HUES6 (cell line): ENCODE measurements at regions not wholly inside any gene's neighbourhood (a gene's known extent, or its start where the extent isn't known, plus 50 kb on each side); places are given as distances from the start of the nearest gene placed in this dataset.
A peak's percentile ranks its signal among the peaks of the same experiment; 100 is the strongest.

Experiments used
- H3K27ac ChIP-seq: 2 replicates; pipeline ENCODE4 v1.7.0; 2013; ENCODE audit warnings: low read depth, mild to moderate bottlenecking, low read length, inconsistent platforms
- H3K27me3 ChIP-seq: 2 replicates; pipeline ENCODE4 v1.6.1; 2013; ENCODE audit warnings: low read length; ENCODE audit not compliant: control insufficient read depth, insufficient read depth
- H3K36me3 ChIP-seq: 2 replicates; pipeline ENCODE4 v1.6.1; 2013; ENCODE audit warnings: low read length; ENCODE audit not compliant: control insufficient read depth, insufficient read depth
- H3K4me1 ChIP-seq: 2 replicates; pipeline ENCODE4 v1.6.1; 2013; ENCODE audit warnings: low read length; ENCODE audit not compliant: control insufficient read depth, insufficient read depth
- H3K4me3 ChIP-seq: 2 replicates; pipeline ENCODE4 v1.5.1; 2013; ENCODE audit warnings: low read depth, low read length
- H3K9ac ChIP-seq: one replicate; pipeline ENCODE4 v1.6.1; 2013; ENCODE audit warnings: mild to moderate bottlenecking, low read length
- H3K9me3 ChIP-seq: 2 replicates; pipeline ENCODE4 v1.6.1; 2013; ENCODE audit warnings: low read depth, low read length; ENCODE audit not compliant: control insufficient read depth, insufficient read depth

GRCh38 chr7:1364068-1364905 is 95.0 kb downstream of the MICALL2 start:
- Histone ChIP-seq H3K27ac (no peak overlapping the region), H3K36me3 (no peaks in the 10 kb centered on the region), H3K27me3 (peaks cover 27% of the 10 kb centered on the region), H3K4me3 (no peak overlapping the region), H3K9me3 (peaks cover 4% of the 10 kb centered on the region), H3K4me1 (peaks cover 11% of the 10 kb centered on the region; the same call in 1 of the 2 replicates), H3K9ac (no peak overlapping the region)

GRCh38 chr7:1364906-1365570 is 94.2 kb downstream of the MICALL2 start:
- peaks cover 4% of the 10 kb centered on the region for H3K9me3 ChIP-seq
- peaks cover 32% of the 10 kb centered on the region for H3K27me3 ChIP-seq
- H3K27ac ChIP-seq: no peak overlapping the region
- no peaks in the 10 kb centered on the region for H3K36me3 ChIP-seq
- no peak overlapping the region for H3K9ac ChIP-seq
- peaks cover 15% of the 10 kb centered on the region for H3K4me1 ChIP-seq
- H3K4me3 ChIP-seq: no peak overlapping the region

GRCh38 chr7:1365846-1366245 is 93.4 kb downstream of the MICALL2 start:
- H3K4me1 ChIP-seq: peaks cover 15% of the 10 kb centered on the region
- no peak overlapping the region for H3K4me3 ChIP-seq
- peaks cover 40% of the 10 kb centered on the region for H3K27me3 ChIP-seq
- no peak overlapping the region for H3K27ac ChIP-seq
- no peak overlapping the region for H3K9ac ChIP-seq
- H3K36me3 ChIP-seq: no peaks in the 10 kb centered on the region
- peaks cover 4% of the 10 kb centered on the region for H3K9me3 ChIP-seq

GRCh38 chr7:1366801-1367405 is 92.4 kb downstream of the MICALL2 start:
- Histone ChIP-seq H3K9ac (no peak overlapping the region), H3K27ac (no peak overlapping the region), H3K27me3 (peaks cover 45% of the 10 kb centered on the region), H3K9me3 (peaks cover 4% of the 10 kb centered on the region), H3K4me1 (peaks cover 15% of the 10 kb centered on the region), H3K4me3 (no peak overlapping the region), H3K36me3 (no peaks in the 10 kb centered on the region)

GRCh38 chr7:1367501-1368183 is 91.6 kb downstream of the MICALL2 start:
- H3K4me3 ChIP-seq: no peak overlapping the region
- H3K4me1 ChIP-seq: peaks cover 15% of the 10 kb centered on the region
- H3K27ac ChIP-seq: no peak overlapping the region
- peaks cover 4% of the 10 kb centered on the region for H3K9me3 ChIP-seq
- H3K27me3 ChIP-seq: peaks cover 48% of the 10 kb centered on the region
- H3K36me3 ChIP-seq: no peaks in the 10 kb centered on the region
- H3K9ac ChIP-seq: no peak overlapping the region

GRCh38 chr7:1368184-1368681 is 91.0 kb downstream of the MICALL2 start:
- Histone ChIP-seq H3K4me1 (peaks cover 15% of the 10 kb centered on the region), H3K4me3 (peak overlapping the region; percentile 55), H3K9ac (peak overlapping the region; percentile 5), H3K27me3 (peaks cover 52% of the 10 kb centered on the region), H3K36me3 (no peaks in the 10 kb centered on the region), H3K9me3 (peaks cover 4% of the 10 kb centered on the region), H3K27ac (no peak overlapping the region)

GRCh38 chr7:1368682-1369571 is 90.3 kb downstream of the MICALL2 start:
- peak overlapping the region; percentile 14 for H3K9ac ChIP-seq
- peaks cover 4% of the 10 kb centered on the region for H3K9me3 ChIP-seq
- peak overlapping the region; percentile 55 for H3K4me3 ChIP-seq
- H3K36me3 ChIP-seq: no peaks in the 10 kb centered on the region
- H3K4me1 ChIP-seq: peaks cover 15% of the 10 kb centered on the region
- peaks cover 52% of the 10 kb centered on the region for H3K27me3 ChIP-seq
- H3K27ac ChIP-seq: no peak overlapping the region

GRCh38 chr7:1369916-1370657 is 89.2 kb downstream of the MICALL2 start:
- Histone ChIP-seq H3K4me3 (peak overlapping the region; percentile 37; the same call in 1 of the 2 replicates), H3K27me3 (peaks cover 52% of the 10 kb centered on the region)

GRCh38 chr7:1370738-1371137 is 88.5 kb downstream of the MICALL2 start:
- H3K9ac ChIP-seq: no peak overlapping the region
- no peaks in the 10 kb centered on the region for H3K36me3 ChIP-seq
- no peak overlapping the region for H3K27ac ChIP-seq
- peaks cover 52% of the 10 kb centered on the region for H3K27me3 ChIP-seq
- peaks cover 3% of the 10 kb centered on the region for H3K9me3 ChIP-seq
- no peak overlapping the region for H3K4me3 ChIP-seq
- peaks cover 15% of the 10 kb centered on the region for H3K4me1 ChIP-seq

More at GRCh38 chr7:1369916-1370657, 89.2 kb downstream of the MICALL2 start:
- Histone ChIP-seq H3K36me3 (no peaks in the 10 kb centered on the region), H3K4me1 (peaks cover 15% of the 10 kb centered on the region), H3K27ac (no peak overlapping the region), H3K9ac (no peak overlapping the region), H3K9me3 (peaks cover 4% of the 10 kb centered on the region)
